GM10248 (cell line): ENCODE measurements at regions not wholly inside any gene's neighbourhood (a gene's known extent, or its start where the extent isn't known, plus 50 kb on each side); places are given as distances from the start of the nearest gene placed in this dataset.

ENCODE experiments used
- CTCF ChIA-PET: fragments of 300-600 bp; sonication (Branson Sonifier 250); formaldehyde crosslinking; extraction: SDS; loops from one replicate; lab custom pipeline; 2021; ENCODE audit warnings: antibody characterized with exemption; lab: Yijun Ruan, JAX
- POLR2A ChIA-PET: fragments of 350-650 bp; sonication (Branson Sonifier 250); formaldehyde crosslinking; extraction: SDS; loops from one replicate; lab custom pipeline; 2020; ENCODE audit warnings: antibody characterized with exemption; lab: Yijun Ruan, JAX
- DNase-seq: peaks from one replicate; pipeline ENCODE4 v3.0.0; 2012; ENCODE audit errors: extremely low spot score
- CTCF ChIP-seq: IDR thresholded peaks from 2 replicates; pipeline ENCODE4 v1.5.1; 2012; ENCODE audit warnings: mild to moderate bottlenecking, low read depth; ENCODE audit errors: extremely low read depth, missing control alignments, control extremely low read depth

GRCh38 chrX:79568309-79568708 is 201.2 kb upstream of the ITM2A start:
- no peak for TF ChIP-seq CTCF
- POLR2A ChIA-PET = no interaction called here
- no peak for DNase-seq
- CTCF ChIA-PET = no interaction called here

- no peak for DNase-seq
- POLR2A ChIA-PET = no interaction called here
- CTCF ChIA-PET = no interaction called here
- no peak for TF ChIP-seq CTCF
Observed at GRCh38 chrX:79564362-79564761, 197.2 kb upstream of the ITM2A start.

GRCh38 chrX:79559290-79559689 is 192.2 kb upstream of the ITM2A start:
- ChIA-PET CTCF (no interaction called here), POLR2A (no interaction called here)
- DNase-seq = no peak
- no peak for TF ChIP-seq CTCF

- CTCF ChIA-PET = no interaction called here
- POLR2A ChIA-PET = no interaction called here
Observed at GRCh38 chrX:79557212-79557611, 190.1 kb upstream of the ITM2A start.

GRCh38 chrX:79556800-79557199 is 189.7 kb upstream of the ITM2A start:
- ChIA-PET POLR2A (no interaction called here), CTCF (no interaction called here)
- no peak for TF ChIP-seq CTCF
- DNase-seq = no peak

More at GRCh38 chrX:79557212-79557611, 190.1 kb upstream of the ITM2A start:
- no peak for TF ChIP-seq CTCF
- no peak for DNase-seq

- DNase-seq = no peak
- ChIA-PET POLR2A (no interaction called here), CTCF (no interaction called here)
- no peak for TF ChIP-seq CTCF
Observed at GRCh38 chrX:79530310-79531108, 163.4 kb upstream of the ITM2A start.

GRCh38 chrX:79524642-79525041 is 157.5 kb upstream of the ITM2A start:
- DNase-seq = no peak
- TF ChIP-seq CTCF = no peak
- CTCF ChIA-PET = no interaction called here
- POLR2A ChIA-PET = no interaction called here
